Keratinocyte (primary cell): ENCODE measurements at regions not wholly inside any gene's neighbourhood (a gene's known extent, or its start where the extent isn't known, plus 50 kb on each side); places are given as distances from the start of the nearest gene placed in this dataset.

Experiments
- DNase-seq: peaks from one replicate; pipeline ENCODE4 v3.0.0-alpha.2; 2011; ENCODE audit warnings: low read depth, missing footprints, low spot score
- FAIRE-seq: peaks from 2 replicates; lab custom pipeline; 2011; peaks lifted over from hg19 to GRCh38; lab: Jason Lieb, UNC
- H2AFZ ChIP-seq: 2 replicates; pipeline ENCODE4 v1.6.0; 2012; ENCODE audit warnings: low read length, control low read depth, inconsistent platforms; ENCODE audit not compliant: control insufficient read depth
- H3K27ac ChIP-seq: 2 replicates; pipeline ENCODE4 v1.5.1; 2011; ENCODE audit warnings: low read length; ENCODE audit not compliant: control insufficient read depth, insufficient read depth
- H3K27me3 ChIP-seq: 3 replicates; pipeline ENCODE4 v1.6.0; 2011; ENCODE audit warnings: low read length; ENCODE audit not compliant: control insufficient read depth, insufficient read depth; ENCODE audit errors: extremely low read depth
- H3K36me3 ChIP-seq, 2 experiments: 2 replicates in 1 of 2; 3 replicates in 1 of 2; pipeline ENCODE4 v1.5.1; 2011; ENCODE audit warnings: low read length in 2 of 2, mild to moderate bottlenecking in 1 of 2; ENCODE audit not compliant: control insufficient read depth in 2 of 2, insufficient read depth in 2 of 2; ENCODE audit errors: extremely low read depth in 1 of 2
- H3K4me1 ChIP-seq: 3 replicates; pipeline ENCODE4 v1.5.1; 2011; ENCODE audit warnings: low read length; ENCODE audit not compliant: control insufficient read depth, insufficient read depth; ENCODE audit errors: extremely low read depth
- H3K4me2 ChIP-seq: 3 replicates; pipeline ENCODE4 v1.6.0; 2011; ENCODE audit warnings: low read depth, low read length; ENCODE audit not compliant: control insufficient read depth, insufficient read depth; ENCODE audit errors: extremely low read depth
- H3K4me3 ChIP-seq, 3 experiments: fragments of 200-600 bp in 1 of 3; sonication (generic) in 1 of 3; 2 replicates in 2 of 3; 3 replicates in 1 of 3; pipeline ENCODE4 v1.5.1; 2011 to 2016; ENCODE audit warnings: low read length in 3 of 3, mild to moderate bottlenecking in 3 of 3, control low read depth in 2 of 3, inconsistent platforms in 1 of 3, low read depth in 1 of 3, mixed read lengths in 1 of 3, mixed run types in 1 of 3, moderate library complexity in 1 of 3; ENCODE audit not compliant: control insufficient read depth in 2 of 3, insufficient read depth in 2 of 3; ENCODE audit errors: extremely low read depth in 1 of 3
- H3K79me2 ChIP-seq: 2 replicates; pipeline ENCODE4 v1.6.0; 2012; ENCODE audit warnings: low read length; ENCODE audit not compliant: control insufficient read depth, insufficient read depth
- H3K9ac ChIP-seq: 3 replicates; pipeline ENCODE4 v1.6.0; 2011; ENCODE audit warnings: low read length; ENCODE audit not compliant: control insufficient read depth, insufficient read depth; ENCODE audit errors: extremely low read depth
- H3K9me1 ChIP-seq: 3 replicates; pipeline ENCODE4 v1.6.0; 2011; ENCODE audit warnings: low read length; ENCODE audit not compliant: control insufficient read depth, insufficient read depth; ENCODE audit errors: extremely low read depth
- H3K9me3 ChIP-seq: 2 replicates; pipeline ENCODE4 v1.5.1; 2012; ENCODE audit warnings: low read depth, low read length; ENCODE audit not compliant: control insufficient read depth
- H4K20me1 ChIP-seq: 3 replicates; pipeline ENCODE4 v1.6.0; 2011; ENCODE audit warnings: low read length; ENCODE audit not compliant: control insufficient read depth, insufficient read depth; ENCODE audit errors: extremely low read depth
- EZH2 ChIP-seq: IDR thresholded peaks from one replicate; pipeline ENCODE4 v1.6.1; 2012; ENCODE audit warnings: inconsistent platforms, mild to moderate bottlenecking, low read length, moderate library complexity
- dilution Hi-C: fragments of 300-500 bp; cut with MboI; formaldehyde crosslinking; loops from one replicate; pipeline ENCODE4 v1.7.0; 2020; ENCODE audit warnings: low sequenced_read_pairs; ENCODE audit not compliant: extremely low pct_ligation_motif_present
- TF ChIP-seq, protein P1 (sequence below), 3 experiments: IDR thresholded peaks in 1 of 3; conservative IDR thresholded peaks in 1 of 3; optimal IDR thresholded peaks in 1 of 3; 2 replicates in 2 of 3; 3 replicates in 1 of 3; pipeline versions ENCODE3 to v1.5.1; 2011; ENCODE audit warnings: low read length in 3 of 3, mild to moderate bottlenecking in 3 of 3, moderate library complexity in 2 of 3, control low read depth in 1 of 3, inconsistent platforms in 1 of 3; ENCODE audit not compliant: insufficient read depth in 2 of 3; ENCODE audit errors: extremely low read depth in 1 of 3

DNA sequence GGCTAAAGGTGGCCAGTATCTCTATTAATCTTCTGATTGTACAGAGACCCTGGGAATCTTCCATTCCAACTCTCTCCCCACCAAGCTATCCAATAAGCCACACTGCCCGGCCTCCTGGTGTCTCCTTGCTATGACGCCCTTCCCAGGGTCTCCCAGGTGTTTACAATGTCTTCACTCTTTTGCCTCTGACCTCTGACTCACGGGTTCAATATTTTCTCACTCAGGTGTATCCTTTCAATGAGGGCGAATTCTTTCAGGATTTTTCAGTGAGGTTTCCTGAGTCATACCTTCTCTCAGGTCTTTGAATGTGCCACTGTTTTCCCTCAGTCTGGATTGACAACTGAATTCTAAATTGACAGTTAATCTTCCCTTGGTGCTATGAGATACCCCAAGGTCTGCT lies 53.7 kb upstream of the IRX4 start:
- H3K4me3 ChIP-seq, result no peak overlapping the region
- DNase-seq (peak; percentile 66), FAIRE-seq (peak; percentile 90)
- no peak overlapping the region for H2AFZ ChIP-seq
- peak overlapping the region; percentile 79 for H3K4me2 ChIP-seq
- peak overlapping the region; percentile 60 for H3K27ac ChIP-seq
- no peaks in the 10 kb centered on the region for H3K27me3 ChIP-seq
- H3K9me3 ChIP-seq, result no peaks in the 10 kb centered on the region
- TF ChIP-seq, protein P1, sequence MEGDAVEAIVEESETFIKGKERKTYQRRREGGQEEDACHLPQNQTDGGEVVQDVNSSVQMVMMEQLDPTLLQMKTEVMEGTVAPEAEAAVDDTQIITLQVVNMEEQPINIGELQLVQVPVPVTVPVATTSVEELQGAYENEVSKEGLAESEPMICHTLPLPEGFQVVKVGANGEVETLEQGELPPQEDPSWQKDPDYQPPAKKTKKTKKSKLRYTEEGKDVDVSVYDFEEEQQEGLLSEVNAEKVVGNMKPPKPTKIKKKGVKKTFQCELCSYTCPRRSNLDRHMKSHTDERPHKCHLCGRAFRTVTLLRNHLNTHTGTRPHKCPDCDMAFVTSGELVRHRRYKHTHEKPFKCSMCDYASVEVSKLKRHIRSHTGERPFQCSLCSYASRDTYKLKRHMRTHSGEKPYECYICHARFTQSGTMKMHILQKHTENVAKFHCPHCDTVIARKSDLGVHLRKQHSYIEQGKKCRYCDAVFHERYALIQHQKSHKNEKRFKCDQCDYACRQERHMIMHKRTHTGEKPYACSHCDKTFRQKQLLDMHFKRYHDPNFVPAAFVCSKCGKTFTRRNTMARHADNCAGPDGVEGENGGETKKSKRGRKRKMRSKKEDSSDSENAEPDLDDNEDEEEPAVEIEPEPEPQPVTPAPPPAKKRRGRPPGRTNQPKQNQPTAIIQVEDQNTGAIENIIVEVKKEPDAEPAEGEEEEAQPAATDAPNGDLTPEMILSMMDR (optimal IDR thresholded peaks at IDR 0.05 in 1 of 3, IDR thresholded peaks at IDR 0.05 in 1 of 3, conservative IDR thresholded peaks at IDR 0.05 in 1 of 3; ENCODE audit: extremely low read depth in 1 of 3, insufficient read depth in 2 of 3, low read length in 3 of 3), result no peak
- no peak for TF ChIP-seq EZH2
- peaks cover 23% of the 10 kb centered on the region for H3K4me1 ChIP-seq
- H3K9ac ChIP-seq, result peak overlapping the region; percentile 71
- H3K79me2 ChIP-seq, result no peaks in the 10 kb centered on the region
- H3K9me1 ChIP-seq, result no peaks in the 10 kb centered on the region
- no peaks in the 10 kb centered on the region for H3K36me3 ChIP-seq
- dilution Hi-C loops, result no loop called here
- H4K20me1 ChIP-seq, result no peaks in the 10 kb centered on the region

DNA sequence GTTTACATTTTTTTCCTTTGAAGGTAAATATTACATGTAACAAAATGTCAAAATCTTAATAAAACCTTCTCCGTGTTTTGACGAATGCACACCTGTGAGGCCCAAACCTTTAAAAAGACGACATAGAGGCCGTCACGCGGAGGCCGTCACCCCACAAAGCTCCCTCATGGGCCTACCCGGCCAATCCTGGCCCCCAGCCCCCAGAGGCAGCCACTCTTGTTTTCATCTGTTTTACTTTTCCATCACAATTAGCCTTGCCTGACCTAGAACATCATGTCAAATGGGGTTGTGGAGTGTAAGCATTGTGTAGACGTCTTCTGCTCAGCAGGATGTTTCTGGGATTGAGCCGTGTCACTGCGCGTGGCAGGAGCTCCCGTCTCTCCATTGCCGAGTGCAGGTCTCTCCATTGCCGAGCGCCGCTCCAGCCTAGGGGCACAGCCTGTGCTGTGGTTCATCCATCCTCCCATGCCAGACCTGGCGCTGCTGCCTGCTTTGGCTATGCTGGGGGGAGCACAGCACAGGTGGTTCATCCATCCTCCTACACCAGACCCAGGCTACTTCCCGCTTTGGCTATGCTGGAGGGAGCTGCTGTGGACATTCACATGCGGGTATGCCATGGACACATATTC lies 52.2 kb upstream of the IRX4 start:
- no peak for TF ChIP-seq EZH2
- TF ChIP-seq, protein P1 (optimal IDR thresholded peaks at IDR 0.05 in 1 of 3, IDR thresholded peaks at IDR 0.05 in 1 of 3, conservative IDR thresholded peaks at IDR 0.05 in 1 of 3; ENCODE audit: extremely low read depth in 1 of 3, insufficient read depth in 2 of 3, low read length in 3 of 3), result no peak
- no peaks in the 10 kb centered on the region for H3K9me3 ChIP-seq
- H3K27me3 ChIP-seq, result no peaks in the 10 kb centered on the region
- FAIRE-seq, result no peak
- peaks cover 31% of the 10 kb centered on the region for H3K4me1 ChIP-seq
- no peaks in the 10 kb centered on the region for H4K20me1 ChIP-seq
- H3K27ac ChIP-seq, result peak overlapping the region; percentile 60
- DNase-seq, result no peak
- no peak overlapping the region for H3K4me2 ChIP-seq
- no peak overlapping the region for H3K4me3 ChIP-seq
- H3K9ac ChIP-seq, result no peak overlapping the region
- no peaks in the 10 kb centered on the region for H3K36me3 ChIP-seq
- no peak overlapping the region for H2AFZ ChIP-seq
- dilution Hi-C loops, result no loop called here
- H3K9me1 ChIP-seq, result no peaks in the 10 kb centered on the region
- H3K79me2 ChIP-seq, result no peaks in the 10 kb centered on the region
